ENCODE measurements at regions not wholly inside any gene's neighbourhood (a gene's known extent, or its start where the extent isn't known, plus 50 kb on each side); places are given as distances from the start of the nearest gene placed in this dataset.

DNA sequence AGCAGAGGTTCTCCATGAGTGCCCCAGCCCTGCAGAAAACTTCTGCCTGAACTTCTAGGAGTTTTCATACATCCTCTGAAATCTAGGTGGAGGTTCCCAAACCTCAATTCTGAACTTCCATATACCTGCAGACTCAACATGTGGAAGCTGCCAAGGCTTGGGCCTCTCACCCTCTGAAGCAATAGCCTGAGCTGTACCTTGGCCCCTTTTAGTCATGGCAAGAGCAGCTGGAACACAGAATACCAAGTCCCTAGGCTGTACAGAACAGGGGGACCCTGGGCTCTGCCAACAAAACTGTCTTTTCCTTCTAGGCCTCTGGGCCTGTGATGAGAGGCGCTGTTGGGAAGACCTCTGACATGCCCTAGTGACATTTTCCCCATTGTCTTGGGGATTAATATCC, 494.3 kb upstream of the FOXG1 start:
- intact Hi-C loops (cut with DNase I; ENCODE audit: low total_unique reads) (no loop called here), in situ Hi-C loops (cut with MboI; ENCODE audit: low pct_ligation_motif_present in 1 of 4, low pct_unique_long_range_greater_than_20kb in 1 of 4, low sequenced_read_pairs in 3 of 4) (no loop called here)
- DNase-seq = no peak
- TF ChIP-seq, protein P1, sequence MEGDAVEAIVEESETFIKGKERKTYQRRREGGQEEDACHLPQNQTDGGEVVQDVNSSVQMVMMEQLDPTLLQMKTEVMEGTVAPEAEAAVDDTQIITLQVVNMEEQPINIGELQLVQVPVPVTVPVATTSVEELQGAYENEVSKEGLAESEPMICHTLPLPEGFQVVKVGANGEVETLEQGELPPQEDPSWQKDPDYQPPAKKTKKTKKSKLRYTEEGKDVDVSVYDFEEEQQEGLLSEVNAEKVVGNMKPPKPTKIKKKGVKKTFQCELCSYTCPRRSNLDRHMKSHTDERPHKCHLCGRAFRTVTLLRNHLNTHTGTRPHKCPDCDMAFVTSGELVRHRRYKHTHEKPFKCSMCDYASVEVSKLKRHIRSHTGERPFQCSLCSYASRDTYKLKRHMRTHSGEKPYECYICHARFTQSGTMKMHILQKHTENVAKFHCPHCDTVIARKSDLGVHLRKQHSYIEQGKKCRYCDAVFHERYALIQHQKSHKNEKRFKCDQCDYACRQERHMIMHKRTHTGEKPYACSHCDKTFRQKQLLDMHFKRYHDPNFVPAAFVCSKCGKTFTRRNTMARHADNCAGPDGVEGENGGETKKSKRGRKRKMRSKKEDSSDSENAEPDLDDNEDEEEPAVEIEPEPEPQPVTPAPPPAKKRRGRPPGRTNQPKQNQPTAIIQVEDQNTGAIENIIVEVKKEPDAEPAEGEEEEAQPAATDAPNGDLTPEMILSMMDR (IDR thresholded peaks at IDR 0.05) = no peak
- TF ChIP-seq EP300 (IDR thresholded peaks at IDR 0.05; ENCODE audit: low read depth) (no peak), POLR2A (IDR thresholded peaks at IDR 0.05) (no peak), POLR2AphosphoS5 (IDR thresholded peaks at IDR 0.05) (no peak)
- no peak overlapping the region for H3K4me3 ChIP-seq
- H3K27me3 ChIP-seq = no peaks in the 10 kb centered on the region
- H3K36me3 ChIP-seq = no peaks in the 10 kb centered on the region
- 57 to 64% methylated on average over 1 of the region's 1 CpG for WGBS, 2 donors (ENCODE audit: low coverage in 1 of 2)
- no peaks in the 10 kb centered on the region for H3K9me3 ChIP-seq
- no peak overlapping the region for H3K27ac ChIP-seq
- no peaks in the 10 kb centered on the region for H3K4me1 ChIP-seq

- TF ChIP-seq, protein P1 (IDR thresholded peaks at IDR 0.05) = no peak
- TF ChIP-seq EP300 (IDR thresholded peaks at IDR 0.05; ENCODE audit: low read depth) = no peak
- TF ChIP-seq POLR2A (IDR thresholded peaks at IDR 0.05) = no peak
- TF ChIP-seq POLR2AphosphoS5 (IDR thresholded peaks at IDR 0.05) = no peak
- intact Hi-C loops (cut with DNase I; ENCODE audit: low total_unique reads) (no loop called here), in situ Hi-C loops (cut with MboI; ENCODE audit: low pct_ligation_motif_present in 1 of 4, low pct_unique_long_range_greater_than_20kb in 1 of 4, low sequenced_read_pairs in 3 of 4) (no loop called here)
- Histone ChIP-seq H3K27me3 (no peaks in the 10 kb centered on the region), H3K36me3 (no peaks in the 10 kb centered on the region), H3K4me1 (no peaks in the 10 kb centered on the region), H3K27ac (no peak overlapping the region), H3K9me3 (no peaks in the 10 kb centered on the region), H3K4me3 (no peak overlapping the region)
- DNase-seq = no peak
- 73 to 86% methylated on average over 5 of the region's 5 CpGs for WGBS, 2 donors (ENCODE audit: low coverage in 1 of 2)
Observed at GRCh38 chr14:28280530-28280929, 486.1 kb upstream of the FOXG1 start.

DNA sequence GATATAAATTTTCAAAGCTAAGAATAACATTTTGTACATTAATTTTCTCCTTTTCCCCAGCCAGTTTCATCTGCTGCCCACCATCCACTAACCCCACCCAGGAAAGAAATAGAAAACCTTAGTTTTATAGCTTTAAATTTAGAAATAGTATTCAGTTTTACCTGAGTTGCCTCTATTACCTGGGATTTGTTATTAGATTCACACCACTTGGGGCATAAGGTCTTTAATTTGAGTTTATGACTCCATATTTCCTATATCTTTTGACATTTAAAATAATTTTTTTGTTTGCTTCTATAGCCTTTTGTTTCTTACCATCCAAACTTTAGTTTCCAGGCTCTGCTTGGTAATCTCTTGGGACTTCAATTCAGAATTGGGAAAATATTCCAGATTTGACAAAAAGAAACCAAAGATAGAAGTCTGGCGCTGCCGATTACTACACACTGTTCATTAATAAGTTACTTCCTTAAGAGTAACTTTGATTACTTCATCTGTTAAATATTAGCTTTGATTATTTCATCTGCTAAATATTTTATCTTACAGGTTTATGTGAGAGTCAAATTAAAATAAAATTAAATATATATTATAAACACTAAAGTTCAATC, 485.5 kb upstream of the FOXG1 start:
- no peak for DNase-seq
- Histone ChIP-seq H3K27me3 (no peaks in the 10 kb centered on the region), H3K4me1 (no peaks in the 10 kb centered on the region), H3K36me3 (no peaks in the 10 kb centered on the region), H3K27ac (no peak overlapping the region), H3K4me3 (no peak overlapping the region), H3K9me3 (no peaks in the 10 kb centered on the region)
- TF ChIP-seq POLR2A (IDR thresholded peaks at IDR 0.05) = no peak
- TF ChIP-seq EP300 (IDR thresholded peaks at IDR 0.05; ENCODE audit: low read depth) = no peak
- TF ChIP-seq, protein P1 (IDR thresholded peaks at IDR 0.05) = no peak
- no peak for TF ChIP-seq POLR2AphosphoS5 (IDR thresholded peaks at IDR 0.05)
- in situ Hi-C loops (cut with MboI; ENCODE audit: low pct_ligation_motif_present in 1 of 4, low pct_unique_long_range_greater_than_20kb in 1 of 4, low sequenced_read_pairs in 3 of 4) = no loop called here
- 92 to 95% methylated on average over 2 of the region's 2 CpGs for WGBS, 2 donors (ENCODE audit: low coverage in 1 of 2)
- intact Hi-C loops (cut with DNase I; ENCODE audit: low total_unique reads) = no loop called here

DNA sequence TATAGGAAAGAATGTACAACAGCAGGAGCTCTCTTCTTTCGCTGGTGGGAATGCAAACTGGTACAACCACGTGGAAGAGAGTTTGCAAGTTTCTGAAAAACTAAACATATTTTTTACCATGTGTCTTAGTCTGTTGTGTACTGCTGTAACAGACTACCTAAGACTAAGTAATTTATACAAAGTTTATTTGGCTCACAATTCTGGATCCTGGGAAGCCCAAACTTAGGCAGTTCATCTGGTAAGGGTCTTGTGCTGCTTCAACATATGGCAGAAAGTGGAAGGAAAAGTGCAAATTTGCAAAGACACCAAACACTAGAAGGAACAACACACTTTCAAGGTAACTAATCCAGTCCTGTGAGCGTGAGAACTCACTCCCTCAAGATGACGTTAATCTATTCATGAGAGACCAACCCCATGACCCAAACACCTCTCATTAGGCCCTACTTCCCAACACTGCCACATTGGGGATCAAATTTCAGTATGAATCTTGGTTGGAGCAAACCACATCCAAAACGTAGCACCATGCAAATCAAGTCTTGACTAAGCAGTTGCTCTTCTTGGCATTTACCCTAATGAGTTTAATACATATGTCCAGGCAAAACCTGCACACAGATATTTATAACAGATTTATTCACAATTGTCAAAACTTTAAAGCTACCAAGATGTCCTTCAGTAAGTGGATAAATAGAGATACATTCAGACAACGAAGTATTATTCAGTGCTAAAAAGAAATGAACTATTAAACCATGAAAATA, 481.9 kb upstream of the FOXG1 start:
- intact Hi-C loops (cut with DNase I; ENCODE audit: low total_unique reads) (no loop called here), in situ Hi-C loops (cut with MboI; ENCODE audit: low pct_ligation_motif_present in 1 of 4, low pct_unique_long_range_greater_than_20kb in 1 of 4, low sequenced_read_pairs in 3 of 4) (no loop called here)
- Histone ChIP-seq H3K4me1 (no peaks in the 10 kb centered on the region), H3K27ac (no peak overlapping the region), H3K36me3 (no peaks in the 10 kb centered on the region), H3K27me3 (no peaks in the 10 kb centered on the region), H3K9me3 (no peaks in the 10 kb centered on the region), H3K4me3 (no peak overlapping the region)
- DNase-seq = no peak
- no peak for TF ChIP-seq POLR2AphosphoS5 (IDR thresholded peaks at IDR 0.05)
- 74% methylated on average over 5 to 6 of the region's 6 CpGs for WGBS, 2 donors (ENCODE audit: low coverage in 1 of 2)
